HCT116 (cell line): ENCODE measurements at regions not wholly inside any gene's neighbourhood (a gene's known extent, or its start where the extent isn't known, plus 50 kb on each side); places are given as distances from the start of the nearest gene placed in this dataset.

ENCODE experiments used
- POLR2A ChIP-seq: IDR thresholded peaks from 2 replicates; pipeline ENCODE4 v1.7.0; 2011; ENCODE audit warnings: borderline replicate concordance; ENCODE audit not compliant: insufficient read depth, insufficient read length; ENCODE audit errors: extremely low read depth
- POLR2AphosphoS5 ChIP-seq: IDR thresholded peaks from 2 replicates; pipeline ENCODE4 v1.6.1; 2011; ENCODE audit warnings: mild to moderate bottlenecking, low read depth, low read length, moderate library complexity
- ZBTB33 ChIP-seq: IDR thresholded peaks from 2 replicates; pipeline ENCODE4 v1.6.1; 2011; ENCODE audit warnings: mild to moderate bottlenecking, low read length, moderate library complexity; ENCODE audit not compliant: insufficient replicate concordance; ENCODE audit errors: extremely low read depth
- TF ChIP-seq, protein P1 (sequence below), 3 experiments: fragments of 200-600 bp in 1 of 3; sonication (generic) in 1 of 3; IDR thresholded peaks in 2 of 3; conservative IDR thresholded peaks in 1 of 3; 2 replicates each; pipeline ENCODE4 v1.5.1; 2012 to 2017; ENCODE audit warnings: low read depth in 2 of 3, low read length in 2 of 3, antibody characterized with exemption in 1 of 3, borderline replicate concordance in 1 of 3, control low read depth in 1 of 3, mild to moderate bottlenecking in 1 of 3, mixed read lengths in 1 of 3, mixed run types in 1 of 3, moderate library complexity in 1 of 3; ENCODE audit not compliant: insufficient read depth in 1 of 3

DNA sequence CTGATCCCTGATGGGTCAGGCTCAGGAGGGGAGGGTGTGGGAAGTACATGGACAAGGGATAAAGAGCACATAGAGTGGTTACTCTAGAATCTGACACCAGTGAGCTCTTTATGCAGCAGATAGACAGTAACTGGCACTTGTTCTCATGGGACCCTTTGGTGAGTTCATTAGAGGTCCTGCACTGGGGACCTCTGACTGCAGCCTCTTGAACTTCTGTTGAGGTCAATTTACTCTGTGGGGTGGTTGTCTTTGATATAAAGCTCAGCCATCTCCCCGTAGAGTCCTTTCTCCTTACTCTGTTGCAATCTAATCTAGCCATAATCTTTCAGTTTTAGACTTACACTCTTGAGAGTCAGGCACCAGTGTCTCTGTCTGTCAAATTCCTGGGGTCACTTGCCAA is 222.4 kb downstream of the GPAT3 start:
- TF ChIP-seq POLR2AphosphoS5 (no peak), ZBTB33 (no peak), POLR2A (no peak)
- TF ChIP-seq, protein P1, sequence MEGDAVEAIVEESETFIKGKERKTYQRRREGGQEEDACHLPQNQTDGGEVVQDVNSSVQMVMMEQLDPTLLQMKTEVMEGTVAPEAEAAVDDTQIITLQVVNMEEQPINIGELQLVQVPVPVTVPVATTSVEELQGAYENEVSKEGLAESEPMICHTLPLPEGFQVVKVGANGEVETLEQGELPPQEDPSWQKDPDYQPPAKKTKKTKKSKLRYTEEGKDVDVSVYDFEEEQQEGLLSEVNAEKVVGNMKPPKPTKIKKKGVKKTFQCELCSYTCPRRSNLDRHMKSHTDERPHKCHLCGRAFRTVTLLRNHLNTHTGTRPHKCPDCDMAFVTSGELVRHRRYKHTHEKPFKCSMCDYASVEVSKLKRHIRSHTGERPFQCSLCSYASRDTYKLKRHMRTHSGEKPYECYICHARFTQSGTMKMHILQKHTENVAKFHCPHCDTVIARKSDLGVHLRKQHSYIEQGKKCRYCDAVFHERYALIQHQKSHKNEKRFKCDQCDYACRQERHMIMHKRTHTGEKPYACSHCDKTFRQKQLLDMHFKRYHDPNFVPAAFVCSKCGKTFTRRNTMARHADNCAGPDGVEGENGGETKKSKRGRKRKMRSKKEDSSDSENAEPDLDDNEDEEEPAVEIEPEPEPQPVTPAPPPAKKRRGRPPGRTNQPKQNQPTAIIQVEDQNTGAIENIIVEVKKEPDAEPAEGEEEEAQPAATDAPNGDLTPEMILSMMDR (IDR thresholded peaks at IDR 0.05 in 2 of 3, conservative IDR thresholded peaks at IDR 0.05 in 1 of 3; ENCODE audit: borderline replicate concordance in 1 of 3, insufficient read depth in 1 of 3, low read depth in 2 of 3, low read length in 2 of 3): no peak
